ENCODE measurements at regions not wholly inside any gene's neighbourhood (a gene's known extent, or its start where the extent isn't known, plus 50 kb on each side); places are given as distances from the start of the nearest gene placed in this dataset.
"Not testable (repeated sequence)": the region's sequence is repeated elsewhere in the genome, so short reads cannot be mapped to it uniquely, and the experiment has no call there.

GRCh38 chr16:29260683-29261426 is 145.7 kb downstream of the NPIPB11 start (continued):
- TF ChIP-seq ZBTB26 (CRISPR knock-in tag; IDR thresholded peaks at IDR 0.05; ENCODE audit: borderline replicate concordance) (0 out of 2 replicates have a peak, but pooled peaks have one; percentile 4), ZSCAN20 (CRISPR knock-in tag; IDR thresholded peaks at IDR 0.05; ENCODE audit: borderline replicate concordance) (0 out of 2 replicates have a peak, but pooled peaks have one; percentile 42), KLF6 (CRISPR knock-in tag; IDR thresholded peaks at IDR 0.05) (0 out of 2 replicates have a peak, but pooled peaks have one; percentile 0), KMT2A (CRISPR knock-in tag; IDR thresholded peaks at IDR 0.05) (peak; percentile 10; the same call in 1 of the 2 replicates), POGK (CRISPR knock-in tag; conservative IDR thresholded peaks at IDR 0.05) (0 out of 2 replicates have a peak, but pooled peaks have one; percentile 20), ZNF121 (CRISPR knock-in tag; IDR thresholded peaks at IDR 0.05) (0 out of 2 replicates have a peak, but pooled peaks have one; percentile 6), ARNT2 (CRISPR knock-in tag; IDR thresholded peaks at IDR 0.05; ENCODE audit: low read depth) (0 out of 2 replicates have a peak, but pooled peaks have one; percentile 9), HOMEZ (CRISPR knock-in tag; IDR thresholded peaks at IDR 0.05; ENCODE audit: low read depth) (0 out of 2 replicates have a peak, but pooled peaks have one; percentile 1), FOXA3 (CRISPR knock-in tag; IDR thresholded peaks at IDR 0.05) (peak; percentile 37), FOXP1 (CRISPR knock-in tag; IDR thresholded peaks at IDR 0.05) (0 out of 2 replicates have a peak, but pooled peaks have one; percentile 10), MYC (CRISPR knock-in tag; IDR thresholded peaks at IDR 0.05; ENCODE audit: borderline replicate concordance) (peak; percentile 45; the same call in 1 of the 2 replicates), ZC3H13 (CRISPR knock-in tag; IDR thresholded peaks at IDR 0.05) (0 out of 2 replicates have a peak, but pooled peaks have one; percentile 3), RERE (CRISPR knock-in tag; IDR thresholded peaks at IDR 0.05; ENCODE audit: low read depth) (0 out of 2 replicates have a peak, but pooled peaks have one; percentile 11), LCORL (CRISPR knock-in tag; IDR thresholded peaks at IDR 0.05) (0 out of 2 replicates have a peak, but pooled peaks have one; percentile 11), HOXA3 (CRISPR knock-in tag; IDR thresholded peaks at IDR 0.05) (peak; percentile 72; the same call in 1 of the 2 replicates), ASH2L (IDR thresholded peaks at IDR 0.05; ENCODE audit: insufficient read length, low read depth, low read length) (peak; percentile 36), HNF4A (CRISPR knock-in tag; IDR thresholded peaks at IDR 0.05) (peak; percentile 52; the same call in 1 of the 2 replicates), POLR2A (IDR thresholded peaks at IDR 0.05; ENCODE audit: insufficient read depth in 1 of 2, low read depth in 2 of 2, low read length in 2 of 2) (peak in 1 of 2 experiments; percentile 37; a peak in 2 of 4 replicates)
- not testable (repeated sequence) for TF ChIP-seq FOXP1, LCORL (IDR thresholded peaks at IDR 0.05)

Data from HepG2 (cell line).